ENCODE measurements at regions not wholly inside any gene's neighbourhood (a gene's known extent, or its start where the extent isn't known, plus 50 kb on each side); places are given as distances from the start of the nearest gene placed in this dataset.

GRCh38 chr16:55014022-55014421, 83.4 kb downstream of the IRX5 start:
- TF ChIP-seq, protein P1, sequence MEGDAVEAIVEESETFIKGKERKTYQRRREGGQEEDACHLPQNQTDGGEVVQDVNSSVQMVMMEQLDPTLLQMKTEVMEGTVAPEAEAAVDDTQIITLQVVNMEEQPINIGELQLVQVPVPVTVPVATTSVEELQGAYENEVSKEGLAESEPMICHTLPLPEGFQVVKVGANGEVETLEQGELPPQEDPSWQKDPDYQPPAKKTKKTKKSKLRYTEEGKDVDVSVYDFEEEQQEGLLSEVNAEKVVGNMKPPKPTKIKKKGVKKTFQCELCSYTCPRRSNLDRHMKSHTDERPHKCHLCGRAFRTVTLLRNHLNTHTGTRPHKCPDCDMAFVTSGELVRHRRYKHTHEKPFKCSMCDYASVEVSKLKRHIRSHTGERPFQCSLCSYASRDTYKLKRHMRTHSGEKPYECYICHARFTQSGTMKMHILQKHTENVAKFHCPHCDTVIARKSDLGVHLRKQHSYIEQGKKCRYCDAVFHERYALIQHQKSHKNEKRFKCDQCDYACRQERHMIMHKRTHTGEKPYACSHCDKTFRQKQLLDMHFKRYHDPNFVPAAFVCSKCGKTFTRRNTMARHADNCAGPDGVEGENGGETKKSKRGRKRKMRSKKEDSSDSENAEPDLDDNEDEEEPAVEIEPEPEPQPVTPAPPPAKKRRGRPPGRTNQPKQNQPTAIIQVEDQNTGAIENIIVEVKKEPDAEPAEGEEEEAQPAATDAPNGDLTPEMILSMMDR (IDR thresholded peaks at IDR 0.05) = no peak
- TF ChIP-seq POLR2A (IDR thresholded peaks at IDR 0.05) = no peak
